ENCODE measurements at regions not wholly inside any gene's neighbourhood (a gene's known extent, or its start where the extent isn't known, plus 50 kb on each side); places are given as distances from the start of the nearest gene placed in this dataset.

- Histone ChIP-seq H3K9ac (ENCODE audit: low read length in 3 of 3) (no peak overlapping the region), H3K27me3 (ENCODE audit: control insufficient read depth, insufficient read depth, low read length) (no peaks in the 10 kb centered on the region), H3K4me1 (ENCODE audit: control insufficient read depth in 2 of 3, insufficient read depth in 2 of 3, low read depth in 1 of 3, low read length in 3 of 3) (no peaks in the 10 kb centered on the region), H3K27ac (ENCODE audit: low read depth in 2 of 2, low read length in 2 of 2) (no peak overlapping the region), H3K36me3 (ENCODE audit: control insufficient read depth in 2 of 3, insufficient read depth in 3 of 3, low read length in 3 of 3) (no peaks in the 10 kb centered on the region), H3K4me3 (ENCODE audit: low read length in 3 of 3) (no peak overlapping the region), H3K9me3 (ENCODE audit: control insufficient read depth in 2 of 3, insufficient read depth in 1 of 3, low read length in 3 of 3) (no peaks in the 10 kb centered on the region)
- TF ChIP-seq CTCF (IDR thresholded peaks at IDR 0.05; ENCODE audit: borderline replicate concordance, extremely low read depth, insufficient read depth): no peak
- no peak for FAIRE-seq
- DNase-seq: no peak
- intact Hi-C loops (cut with DNase I): no loop called here
Measured at GRCh38 chr18:41197967-41198366, 757.1 kb upstream of the PIK3C3 start.

- no peaks in the 10 kb centered on the region for H3K4me1 ChIP-seq (ENCODE audit: control insufficient read depth in 2 of 3, insufficient read depth in 2 of 3, low read depth in 1 of 3, low read length in 3 of 3)
- H3K9me3 ChIP-seq (ENCODE audit: control insufficient read depth in 2 of 3, insufficient read depth in 1 of 3, low read length in 3 of 3): no peaks in the 10 kb centered on the region
- H3K36me3 ChIP-seq (ENCODE audit: control insufficient read depth in 2 of 3, insufficient read depth in 3 of 3, low read length in 3 of 3): no peaks in the 10 kb centered on the region
- no peak overlapping the region for H3K4me3 ChIP-seq (ENCODE audit: low read length in 3 of 3)
- H3K27me3 ChIP-seq (ENCODE audit: control insufficient read depth, insufficient read depth, low read length): no peaks in the 10 kb centered on the region
- H3K27ac ChIP-seq (ENCODE audit: low read depth in 2 of 2, low read length in 2 of 2): no peak overlapping the region
- no peak for TF ChIP-seq CTCF (IDR thresholded peaks at IDR 0.05; ENCODE audit: borderline replicate concordance, extremely low read depth, insufficient read depth)
- intact Hi-C loops (cut with DNase I): no loop called here
- no peak for DNase-seq
- no peak for FAIRE-seq
- H3K9ac ChIP-seq (ENCODE audit: low read length in 3 of 3): no peak overlapping the region
Measured at GRCh38 chr18:41170346-41170745, 784.7 kb upstream of the PIK3C3 start.

- H3K9ac ChIP-seq (ENCODE audit: low read length in 3 of 3): no peak overlapping the region
- no peaks in the 10 kb centered on the region for H3K36me3 ChIP-seq (ENCODE audit: control insufficient read depth in 2 of 3, insufficient read depth in 3 of 3, low read length in 3 of 3)
- H3K4me1 ChIP-seq (ENCODE audit: control insufficient read depth in 2 of 3, insufficient read depth in 2 of 3, low read depth in 1 of 3, low read length in 3 of 3): no peaks in the 10 kb centered on the region
- H3K27me3 ChIP-seq (ENCODE audit: control insufficient read depth, insufficient read depth, low read length): no peaks in the 10 kb centered on the region
- FAIRE-seq (no peak), DNase-seq (peak in 1 of 5 donors; percentile 9)
- H3K27ac ChIP-seq (ENCODE audit: low read depth in 2 of 2, low read length in 2 of 2): no peak overlapping the region
- no peak overlapping the region for H3K4me3 ChIP-seq (ENCODE audit: low read length in 3 of 3)
- H3K9me3 ChIP-seq (ENCODE audit: control insufficient read depth in 2 of 3, insufficient read depth in 1 of 3, low read length in 3 of 3): no peaks in the 10 kb centered on the region
- no peak for TF ChIP-seq CTCF (IDR thresholded peaks at IDR 0.05; ENCODE audit: borderline replicate concordance, extremely low read depth, insufficient read depth)
- intact Hi-C loops (cut with DNase I): no loop called here
Measured at GRCh38 chr18:41165625-41166024, 789.4 kb upstream of the PIK3C3 start.

GRCh38 chr18:41162781-41163180, 792.3 kb upstream of the PIK3C3 start:
- no peaks in the 10 kb centered on the region for H3K9me3 ChIP-seq (ENCODE audit: control insufficient read depth in 2 of 3, insufficient read depth in 1 of 3, low read length in 3 of 3)
- no peak overlapping the region for H3K27ac ChIP-seq (ENCODE audit: low read depth in 2 of 2, low read length in 2 of 2)
- no peak overlapping the region for H3K9ac ChIP-seq (ENCODE audit: low read length in 3 of 3)
- FAIRE-seq (no peak), DNase-seq (no peak)
- no peak for TF ChIP-seq CTCF (IDR thresholded peaks at IDR 0.05; ENCODE audit: borderline replicate concordance, extremely low read depth, insufficient read depth)
- no peak overlapping the region for H3K4me3 ChIP-seq (ENCODE audit: low read length in 3 of 3)
- intact Hi-C loops (cut with DNase I): no loop called here
- H3K4me1 ChIP-seq (ENCODE audit: control insufficient read depth in 2 of 3, insufficient read depth in 2 of 3, low read depth in 1 of 3, low read length in 3 of 3): no peaks in the 10 kb centered on the region
- H3K36me3 ChIP-seq (ENCODE audit: control insufficient read depth in 2 of 3, insufficient read depth in 3 of 3, low read length in 3 of 3): no peaks in the 10 kb centered on the region
- no peaks in the 10 kb centered on the region for H3K27me3 ChIP-seq (ENCODE audit: control insufficient read depth, insufficient read depth, low read length)
